ENCODE measurements at regions not wholly inside any gene's neighbourhood (a gene's known extent, or its start where the extent isn't known, plus 50 kb on each side); places are given as distances from the start of the nearest gene placed in this dataset.

GRCh38 chr12:5203274-5203673 lies 159.6 kb downstream of the KCNA5 start:
- no peaks in the 10 kb centered on the region for H3K36me3 ChIP-seq (replicated peaks in 1 of 2)
- H3K27ac ChIP-seq, result no peak overlapping the region
- H3K27me3 ChIP-seq, result no peaks in the 10 kb centered on the region
- TF ChIP-seq POLR2A (IDR thresholded peaks at IDR 0.05), result no peak
- no peak for TF ChIP-seq CTCF (IDR thresholded peaks at IDR 0.05)
- no peak overlapping the region for H3K4me3 ChIP-seq
- H3K9me3 ChIP-seq (replicated peaks in 1 of 3), result no peaks in the 10 kb centered on the region
- no peak for DNase-seq
- intact Hi-C loops (cut with DNase I), result no loop called here
- WGBS, 4 donors, result 0% methylated on average over 1 of the region's 1 CpG
- no peaks in the 10 kb centered on the region for H3K4me1 ChIP-seq (replicated peaks in 1 of 2)

- H3K27ac ChIP-seq, result no peak overlapping the region
- WGBS, 4 donors, result 80 to 85% (median 84%) methylated on average over 4 of the region's 4 CpGs
- H3K36me3 ChIP-seq (replicated peaks in 1 of 2), result no peaks in the 10 kb centered on the region
- no peaks in the 10 kb centered on the region for H3K4me1 ChIP-seq (replicated peaks in 1 of 2)
- intact Hi-C loops (cut with DNase I), result no loop called here
- no peaks in the 10 kb centered on the region for H3K27me3 ChIP-seq
- H3K4me3 ChIP-seq, result no peak overlapping the region
- TF ChIP-seq CTCF (IDR thresholded peaks at IDR 0.05), result no peak
- no peak for TF ChIP-seq POLR2A (IDR thresholded peaks at IDR 0.05)
- no peaks in the 10 kb centered on the region for H3K9me3 ChIP-seq (replicated peaks in 1 of 3)
- no peak for DNase-seq
Measured at GRCh38 chr12:5203720-5204119, 160.0 kb downstream of the KCNA5 start.

GRCh38 chr12:5204271-5204670 lies 160.6 kb downstream of the KCNA5 start:
- Histone ChIP-seq H3K4me1 (replicated peaks in 1 of 2) (no peaks in the 10 kb centered on the region), H3K9me3 (replicated peaks in 1 of 3) (no peaks in the 10 kb centered on the region), H3K27ac (no peak overlapping the region), H3K27me3 (no peaks in the 10 kb centered on the region), H3K4me3 (no peak overlapping the region), H3K36me3 (replicated peaks in 1 of 2) (no peaks in the 10 kb centered on the region)
- intact Hi-C loops (cut with DNase I), result no loop called here
- no peak for DNase-seq
- 61 to 79% (median 65%) methylated on average over 4 of the region's 4 CpGs for WGBS, 4 donors
- no peak for TF ChIP-seq POLR2A (IDR thresholded peaks at IDR 0.05)
- TF ChIP-seq CTCF (IDR thresholded peaks at IDR 0.05), result no peak

GRCh38 chr12:5204831-5205230 lies 161.2 kb downstream of the KCNA5 start:
- Histone ChIP-seq H3K4me1 (replicated peaks in 1 of 2) (no peaks in the 10 kb centered on the region), H3K27ac (no peak overlapping the region), H3K9me3 (replicated peaks in 1 of 3) (no peaks in the 10 kb centered on the region), H3K4me3 (no peak overlapping the region), H3K27me3 (no peaks in the 10 kb centered on the region), H3K36me3 (replicated peaks in 1 of 2) (no peaks in the 10 kb centered on the region)
- DNase-seq, result no peak
- 59 to 84% (median 77%) methylated on average over 4 of the region's 4 CpGs for WGBS, 4 donors
- TF ChIP-seq POLR2A (IDR thresholded peaks at IDR 0.05), result no peak
- TF ChIP-seq CTCF (IDR thresholded peaks at IDR 0.05), result no peak
- intact Hi-C loops (cut with DNase I), result no loop called here

Measured in adrenal gland (tissue), 9 donors.